Omental fat pad (tissue), 3 donors: ENCODE measurements at regions not wholly inside any gene's neighbourhood (a gene's known extent, or its start where the extent isn't known, plus 50 kb on each side); places are given as distances from the start of the nearest gene placed in this dataset.

Source experiments
- ATAC-seq: fragments of 150-250 bp; one replicate; pipeline ENCODE4 v1.9.1; 2016; ENCODE audit warnings: mild to moderate bottlenecking, moderate library complexity; ENCODE audit not compliant: low FRiP score
- DNase-seq: peaks from one replicate; pipeline ENCODE4 v3.0.0-alpha.2; 2019; ENCODE audit warnings: low spot score
- TF ChIP-seq, protein P1 (sequence below), 3 donors: fragments of 450-650 bp; IDR thresholded peaks; one replicate each; pipeline ENCODE4 v1.5.1; 2016 to 2017; ENCODE audit warnings: antibody characterized with exemption in 3 of 3, mild to moderate bottlenecking in 3 of 3, moderate library complexity in 2 of 3

DNA sequence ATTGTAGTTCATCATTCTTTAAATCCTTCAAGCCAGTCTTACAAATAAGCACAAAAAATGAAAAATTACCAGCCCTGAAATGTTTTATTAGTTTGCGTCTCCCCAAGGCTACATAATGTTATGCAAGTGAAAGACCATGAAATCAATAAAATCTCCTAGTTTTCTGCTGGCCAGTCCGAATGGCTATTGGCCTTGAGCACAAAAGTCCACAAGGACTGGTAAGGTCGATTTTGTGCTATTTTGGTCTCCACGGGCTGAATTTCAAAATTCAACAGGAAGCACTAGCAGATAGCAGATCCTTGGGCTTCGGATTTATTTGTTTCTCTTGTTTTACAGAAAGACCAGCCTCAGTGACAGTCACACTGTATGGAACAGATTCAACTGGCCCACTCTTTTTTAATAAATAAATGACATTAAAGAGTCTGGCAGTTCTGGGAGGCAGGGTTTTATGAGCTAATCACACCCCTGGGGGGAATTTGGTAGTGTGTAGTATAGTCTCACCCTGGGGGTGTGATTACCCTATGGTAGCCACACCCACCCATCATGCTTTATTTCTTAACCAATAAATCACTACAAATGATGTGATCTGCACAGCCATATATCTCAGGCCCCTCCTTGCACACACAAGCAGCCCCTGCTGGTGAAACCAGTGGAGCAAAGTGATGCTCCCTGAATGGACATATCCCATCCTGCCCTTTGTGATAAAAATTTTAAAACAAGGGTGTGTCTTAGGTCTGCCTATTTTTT lies 51.1 kb upstream of the TMEM33 start:
- ATAC-seq (no peak), DNase-seq (no peak)
- TF ChIP-seq, protein P1, sequence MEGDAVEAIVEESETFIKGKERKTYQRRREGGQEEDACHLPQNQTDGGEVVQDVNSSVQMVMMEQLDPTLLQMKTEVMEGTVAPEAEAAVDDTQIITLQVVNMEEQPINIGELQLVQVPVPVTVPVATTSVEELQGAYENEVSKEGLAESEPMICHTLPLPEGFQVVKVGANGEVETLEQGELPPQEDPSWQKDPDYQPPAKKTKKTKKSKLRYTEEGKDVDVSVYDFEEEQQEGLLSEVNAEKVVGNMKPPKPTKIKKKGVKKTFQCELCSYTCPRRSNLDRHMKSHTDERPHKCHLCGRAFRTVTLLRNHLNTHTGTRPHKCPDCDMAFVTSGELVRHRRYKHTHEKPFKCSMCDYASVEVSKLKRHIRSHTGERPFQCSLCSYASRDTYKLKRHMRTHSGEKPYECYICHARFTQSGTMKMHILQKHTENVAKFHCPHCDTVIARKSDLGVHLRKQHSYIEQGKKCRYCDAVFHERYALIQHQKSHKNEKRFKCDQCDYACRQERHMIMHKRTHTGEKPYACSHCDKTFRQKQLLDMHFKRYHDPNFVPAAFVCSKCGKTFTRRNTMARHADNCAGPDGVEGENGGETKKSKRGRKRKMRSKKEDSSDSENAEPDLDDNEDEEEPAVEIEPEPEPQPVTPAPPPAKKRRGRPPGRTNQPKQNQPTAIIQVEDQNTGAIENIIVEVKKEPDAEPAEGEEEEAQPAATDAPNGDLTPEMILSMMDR (IDR thresholded peaks at IDR 0.05) = no peak

DNA sequence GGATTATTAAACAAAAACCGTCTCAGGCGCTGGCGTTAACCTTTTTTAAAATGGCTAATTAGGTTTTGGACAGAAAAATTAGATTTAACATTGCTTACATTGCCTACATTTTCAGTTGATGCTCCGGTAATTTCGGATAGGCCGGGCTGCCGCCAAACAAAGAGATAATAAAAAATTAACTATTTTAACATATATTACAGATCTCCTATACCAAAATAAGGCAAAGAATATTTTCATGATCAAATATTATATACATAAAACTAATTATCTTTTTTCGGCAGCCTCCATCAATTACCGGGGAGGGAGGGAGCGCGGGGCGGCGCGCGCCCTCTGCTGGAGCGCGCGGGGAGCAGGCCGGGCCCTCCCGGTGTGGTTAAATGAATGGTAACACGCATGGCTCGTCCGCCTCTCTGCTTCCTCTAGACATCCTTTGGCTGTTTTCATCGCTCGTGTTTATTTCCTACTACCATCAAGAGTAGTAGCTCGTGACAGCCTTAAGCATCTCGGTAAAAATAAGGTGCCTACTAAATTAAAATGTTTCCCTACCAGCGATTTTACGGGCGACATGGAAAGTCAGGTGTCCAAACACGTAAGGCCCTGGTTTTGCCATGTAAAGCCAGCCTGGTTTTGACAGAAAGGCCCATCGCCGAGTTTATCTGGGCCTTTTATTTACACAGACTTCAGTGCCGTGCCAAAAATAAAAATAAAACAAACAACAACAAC lies 52.4 kb upstream of the TMEM33 start:
- no peak for DNase-seq
- TF ChIP-seq, protein P1 (IDR thresholded peaks at IDR 0.05) = no peak
- peak; percentile 21 for ATAC-seq

DNA sequence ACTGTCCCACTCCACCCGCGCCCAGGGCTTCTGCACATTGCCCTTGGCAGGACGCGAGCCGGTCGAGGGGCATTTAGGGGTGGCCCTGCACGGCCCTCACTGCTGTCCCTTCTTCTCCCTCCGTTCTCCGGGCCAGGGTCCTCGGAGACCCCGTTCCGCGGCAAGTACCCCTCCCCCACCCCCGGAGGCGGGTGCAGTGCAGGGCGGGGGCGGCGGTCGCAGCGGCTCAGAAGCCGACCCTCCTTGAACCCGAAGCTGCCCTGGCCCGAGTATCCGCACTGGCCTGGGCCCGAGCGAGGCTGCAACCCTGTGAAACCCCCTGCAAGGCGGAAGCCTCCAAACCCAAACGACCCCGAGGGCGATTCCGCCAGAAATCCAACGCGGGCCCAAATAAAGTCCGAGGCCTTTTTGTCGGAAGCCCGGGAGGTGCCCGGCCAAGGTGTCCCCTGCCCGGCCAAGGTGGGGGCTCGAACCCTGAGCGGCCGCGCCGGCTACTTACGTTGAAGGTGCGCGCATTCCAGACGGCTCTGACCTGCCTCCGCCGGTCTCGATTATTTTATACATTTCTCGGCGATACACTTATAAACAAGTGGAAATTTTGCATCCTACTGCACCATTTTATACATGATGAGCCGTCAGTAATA lies 53.1 kb upstream of the TMEM33 start:
- DNase-seq (no peak), ATAC-seq (no peak)
- TF ChIP-seq, protein P1 (IDR thresholded peaks at IDR 0.05) = no peak

DNA sequence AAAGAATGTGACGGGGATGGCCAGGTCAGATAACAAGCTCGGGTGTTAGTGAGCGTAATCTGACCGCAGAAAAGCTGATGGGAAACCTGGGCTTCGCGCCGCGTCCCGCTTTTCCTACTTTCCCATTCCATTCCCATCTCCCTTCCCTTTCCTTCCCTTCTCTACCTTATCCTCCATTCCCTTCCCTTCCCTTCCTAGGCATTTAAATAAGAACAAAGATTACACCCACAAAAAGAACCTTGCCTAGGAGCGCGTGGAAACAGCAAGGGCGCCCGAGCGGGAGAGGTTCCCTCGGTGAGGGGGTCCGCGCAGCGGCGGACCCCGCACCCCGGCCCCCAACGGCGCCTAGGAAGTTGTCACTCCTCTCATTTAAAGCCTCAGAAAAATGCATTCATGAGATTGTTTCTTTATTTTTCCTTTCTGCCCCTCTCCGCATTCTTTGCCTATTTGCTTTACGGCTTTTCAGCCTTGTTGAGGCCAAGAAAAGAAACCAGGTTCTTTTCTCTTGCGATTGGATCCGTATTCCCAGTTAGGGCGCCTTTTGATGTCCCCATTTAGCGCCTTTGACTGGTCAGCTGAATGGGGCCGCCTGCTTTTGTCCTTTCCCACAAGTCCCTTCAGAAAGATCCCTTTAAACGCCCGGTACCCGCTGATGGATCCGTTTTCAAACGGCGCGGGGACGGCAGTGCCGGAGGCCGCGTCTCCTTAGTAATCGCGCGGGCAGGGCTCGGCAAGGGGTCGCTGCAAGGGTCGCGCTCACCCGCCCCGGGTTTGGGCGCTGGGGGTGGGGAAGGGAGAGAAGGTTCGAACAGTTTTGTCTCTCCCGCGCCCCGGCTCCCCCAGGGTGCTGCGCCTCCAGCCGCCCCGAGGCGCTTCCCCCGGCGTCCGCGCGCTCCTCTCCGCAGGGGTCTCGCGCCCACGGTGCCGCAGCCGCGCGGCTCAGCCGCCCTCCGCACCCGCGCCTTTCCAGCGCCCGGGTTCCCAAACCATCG lies 54.1 kb upstream of the TMEM33 start:
- DNase-seq = no peak
- TF ChIP-seq, protein P1 (IDR thresholded peaks at IDR 0.05) = no peak

DNA sequence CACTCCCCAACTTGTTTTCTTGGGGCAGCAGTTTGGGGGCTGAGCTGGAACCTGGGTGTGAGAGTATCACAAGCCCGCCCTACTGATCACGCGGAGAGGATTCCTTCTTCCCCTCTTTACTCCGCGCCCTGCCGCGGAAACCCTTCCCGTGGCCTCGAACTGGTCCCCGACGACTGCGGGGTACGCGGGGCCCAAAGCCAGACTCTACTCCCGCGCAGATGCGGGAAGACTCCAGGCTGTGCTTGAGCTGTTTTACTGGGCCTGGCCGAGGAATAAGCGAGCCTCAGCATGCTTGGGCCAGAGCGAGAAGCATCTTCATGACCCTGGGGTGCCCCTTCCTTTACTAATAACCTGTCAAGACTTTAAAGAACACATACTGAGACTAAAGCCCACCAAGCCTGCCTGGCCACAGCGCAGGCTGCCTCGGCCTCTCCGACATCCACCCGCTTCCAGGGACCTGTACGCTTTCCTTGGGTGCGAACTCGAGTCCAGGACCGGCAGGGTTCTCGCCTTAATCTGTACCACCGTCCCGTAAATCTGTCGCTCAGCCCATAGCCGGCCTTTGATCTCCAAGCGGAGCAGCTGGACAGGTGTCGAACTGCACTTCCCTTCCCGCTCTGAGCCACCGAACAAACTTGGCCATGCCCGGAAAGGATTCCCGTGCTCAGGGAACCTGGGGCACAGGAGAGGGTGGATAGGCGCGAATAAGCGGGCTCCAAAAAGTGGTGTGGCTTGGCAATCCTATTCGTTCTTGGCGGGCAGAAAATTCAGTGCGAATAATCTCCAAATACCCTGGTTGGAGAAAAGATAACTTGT lies 55.0 kb upstream of the TMEM33 start:
- TF ChIP-seq, protein P1 (IDR thresholded peaks at IDR 0.05) = no peak
- ATAC-seq = no peak

More for the DNA sequence above, 54.1 kb upstream of the TMEM33 start:
- ATAC-seq = no peak

DNA sequence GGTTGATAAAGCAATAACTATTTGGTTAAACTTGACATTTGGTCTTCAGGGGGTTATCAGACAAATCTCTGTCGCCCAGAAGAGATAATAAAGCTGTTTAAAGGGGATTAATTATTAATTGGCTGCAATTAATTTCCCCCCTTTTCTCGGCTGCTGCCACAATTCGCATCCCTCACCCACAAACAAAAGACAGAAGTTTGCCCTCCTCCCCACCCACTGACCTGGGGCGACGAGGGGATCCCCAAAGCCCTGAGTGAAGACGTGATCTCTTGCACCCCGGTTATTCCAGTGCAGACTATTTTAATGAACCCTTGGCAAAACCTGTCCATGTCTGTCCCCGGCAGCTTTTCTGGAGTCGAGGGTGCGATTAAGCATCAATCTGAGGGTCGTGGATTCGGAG lies 55.7 kb upstream of the TMEM33 start:
- ATAC-seq = no peak
- DNase-seq = no peak
- TF ChIP-seq, protein P1 (IDR thresholded peaks at IDR 0.05) = no peak

More for the DNA sequence above, 55.0 kb upstream of the TMEM33 start:
- DNase-seq = no peak
